Natural killer cell (primary cell): ENCODE measurements at regions not wholly inside any gene's neighbourhood (a gene's known extent, or its start where the extent isn't known, plus 50 kb on each side); places are given as distances from the start of the nearest gene placed in this dataset.

Source experiments
- ATAC-seq, 3 donors: fragments of 150-1000 bp in 2 of 3; fragments of 200-7000 bp in 1 of 3; cut with Tn5 transposase; 1 replicate in 1 of 3; 2 replicates in 2 of 3; pipeline ENCODE4 v1.10.0; 2021; ENCODE audit warnings: mild to moderate bottlenecking in 2 of 3, moderate library complexity in 2 of 3
- DNase-seq, 2 donors: peaks; one replicate each; pipeline versions ENCODE4 v3.0.0 to v3.0.0-alpha.2; 2013 to 2021; ENCODE audit warnings: mixed read lengths in 1 of 2
- H3K27ac ChIP-seq: one replicate; pipeline ENCODE4 v1.5.1; 2013; ENCODE audit warnings: mild to moderate bottlenecking, low read length
- H3K27me3 ChIP-seq: one replicate; pipeline ENCODE4 v1.6.1; 2013; ENCODE audit warnings: low read length; ENCODE audit not compliant: control insufficient read depth, insufficient read depth
- H3K36me3 ChIP-seq: one replicate; pipeline ENCODE4 v1.6.1; 2013; ENCODE audit warnings: low read length; ENCODE audit not compliant: control insufficient read depth, insufficient read depth
- H3K4me1 ChIP-seq: one replicate; pipeline ENCODE4 v1.6.1; 2013; ENCODE audit warnings: low read length; ENCODE audit not compliant: control insufficient read depth, insufficient read depth
- H3K4me3 ChIP-seq: one replicate; pipeline ENCODE4 v1.5.1; 2013; ENCODE audit warnings: low read length
- H3K9me3 ChIP-seq: one replicate; pipeline ENCODE4 v1.6.1; 2013; ENCODE audit warnings: low read length; ENCODE audit not compliant: control insufficient read depth, insufficient read depth
- H3K27ac Mint-ChIP-seq, 2 donors: one replicate each; pipeline ENCODE4 v1.8.0; 2022; ENCODE audit warnings: mild to moderate bottlenecking in 2 of 2, mixed read lengths in 2 of 2, moderate library complexity in 1 of 2
- H3K27me3 Mint-ChIP-seq, 2 donors: one replicate each; pipeline ENCODE4 v1.8.0; 2022; ENCODE audit warnings: low read depth in 2 of 2, mixed read lengths in 2 of 2
- H3K36me3 Mint-ChIP-seq: one replicate; pipeline ENCODE4 v1.8.0; 2022; ENCODE audit warnings: mixed read lengths
- H3K4me1 Mint-ChIP-seq, 2 donors: one replicate each; pipeline ENCODE4 v1.8.0; 2022; ENCODE audit warnings: mixed read lengths in 2 of 2
- H3K4me3 Mint-ChIP-seq: one replicate; pipeline ENCODE4 v1.8.0; 2022; ENCODE audit warnings: mild to moderate bottlenecking, moderate library complexity, mixed read lengths
- H3K9me3 Mint-ChIP-seq, 2 donors: one replicate each; pipeline ENCODE4 v1.8.0; 2022; ENCODE audit warnings: mixed read lengths in 2 of 2
- WGBS: methylation state at CpG from one replicate; pipeline ENCODE4 v1.1.7; 2013; ENCODE audit warnings: missing lambda C conversion rate; ENCODE audit not compliant: insufficient coverage; 5-methylcytosine and 5-hydroxymethylcytosine counted together
- intact Hi-C: fragments of 100-400 bp; cut with micrococcal nuclease; formaldehyde crosslinking; loops from one replicate; pipeline ENCODE4 v1.14.2; 2022
- TF ChIP-seq, protein P1 (sequence below): fragments of 200-600 bp; IDR thresholded peaks from one replicate; pipeline ENCODE4 v1.8.0; 2022; ENCODE audit warnings: antibody characterized with exemption

DNA sequence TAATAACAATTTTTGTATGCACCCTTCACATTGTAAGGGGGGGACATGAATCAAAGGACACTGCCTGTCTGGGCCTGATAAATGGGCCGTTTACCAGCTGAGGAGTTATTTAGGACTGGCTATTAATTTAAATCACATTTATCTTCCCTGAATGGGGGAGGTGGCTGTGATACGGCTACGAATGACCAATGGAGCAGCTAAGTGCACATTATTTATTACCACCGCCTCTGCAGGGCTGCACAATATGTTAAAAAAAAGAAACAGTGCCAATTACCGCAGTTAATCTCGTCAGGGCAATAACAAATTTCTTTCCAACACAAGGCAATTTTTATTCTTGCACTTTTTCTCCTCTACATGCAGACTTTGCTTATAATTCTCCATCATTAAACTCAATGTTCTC is 318.4 kb downstream of the IRX2 start:
- Mint-ChIP-seq H3K4me1 (no peaks in the 10 kb centered on the region), H3K36me3 (no peaks in the 10 kb centered on the region), H3K4me3 (no peak overlapping the region), H3K27ac (no peak overlapping the region), H3K9me3 (no peaks in the 10 kb centered on the region), H3K27me3 (no peaks in the 10 kb centered on the region)
- H3K9me3 ChIP-seq: no peaks in the 10 kb centered on the region
- intact Hi-C loops: no loop called here
- no peaks in the 10 kb centered on the region for H3K27me3 ChIP-seq
- no peaks in the 10 kb centered on the region for H3K36me3 ChIP-seq
- H3K4me3 ChIP-seq: no peak overlapping the region
- TF ChIP-seq, protein P1, sequence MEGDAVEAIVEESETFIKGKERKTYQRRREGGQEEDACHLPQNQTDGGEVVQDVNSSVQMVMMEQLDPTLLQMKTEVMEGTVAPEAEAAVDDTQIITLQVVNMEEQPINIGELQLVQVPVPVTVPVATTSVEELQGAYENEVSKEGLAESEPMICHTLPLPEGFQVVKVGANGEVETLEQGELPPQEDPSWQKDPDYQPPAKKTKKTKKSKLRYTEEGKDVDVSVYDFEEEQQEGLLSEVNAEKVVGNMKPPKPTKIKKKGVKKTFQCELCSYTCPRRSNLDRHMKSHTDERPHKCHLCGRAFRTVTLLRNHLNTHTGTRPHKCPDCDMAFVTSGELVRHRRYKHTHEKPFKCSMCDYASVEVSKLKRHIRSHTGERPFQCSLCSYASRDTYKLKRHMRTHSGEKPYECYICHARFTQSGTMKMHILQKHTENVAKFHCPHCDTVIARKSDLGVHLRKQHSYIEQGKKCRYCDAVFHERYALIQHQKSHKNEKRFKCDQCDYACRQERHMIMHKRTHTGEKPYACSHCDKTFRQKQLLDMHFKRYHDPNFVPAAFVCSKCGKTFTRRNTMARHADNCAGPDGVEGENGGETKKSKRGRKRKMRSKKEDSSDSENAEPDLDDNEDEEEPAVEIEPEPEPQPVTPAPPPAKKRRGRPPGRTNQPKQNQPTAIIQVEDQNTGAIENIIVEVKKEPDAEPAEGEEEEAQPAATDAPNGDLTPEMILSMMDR: no peak
- ATAC-seq (no peak), DNase-seq (no peak)
- H3K27ac ChIP-seq: no peak overlapping the region
- H3K4me1 ChIP-seq: no peaks in the 10 kb centered on the region
- 90% methylated on average over 6 of the region's 6 CpGs for WGBS

DNA sequence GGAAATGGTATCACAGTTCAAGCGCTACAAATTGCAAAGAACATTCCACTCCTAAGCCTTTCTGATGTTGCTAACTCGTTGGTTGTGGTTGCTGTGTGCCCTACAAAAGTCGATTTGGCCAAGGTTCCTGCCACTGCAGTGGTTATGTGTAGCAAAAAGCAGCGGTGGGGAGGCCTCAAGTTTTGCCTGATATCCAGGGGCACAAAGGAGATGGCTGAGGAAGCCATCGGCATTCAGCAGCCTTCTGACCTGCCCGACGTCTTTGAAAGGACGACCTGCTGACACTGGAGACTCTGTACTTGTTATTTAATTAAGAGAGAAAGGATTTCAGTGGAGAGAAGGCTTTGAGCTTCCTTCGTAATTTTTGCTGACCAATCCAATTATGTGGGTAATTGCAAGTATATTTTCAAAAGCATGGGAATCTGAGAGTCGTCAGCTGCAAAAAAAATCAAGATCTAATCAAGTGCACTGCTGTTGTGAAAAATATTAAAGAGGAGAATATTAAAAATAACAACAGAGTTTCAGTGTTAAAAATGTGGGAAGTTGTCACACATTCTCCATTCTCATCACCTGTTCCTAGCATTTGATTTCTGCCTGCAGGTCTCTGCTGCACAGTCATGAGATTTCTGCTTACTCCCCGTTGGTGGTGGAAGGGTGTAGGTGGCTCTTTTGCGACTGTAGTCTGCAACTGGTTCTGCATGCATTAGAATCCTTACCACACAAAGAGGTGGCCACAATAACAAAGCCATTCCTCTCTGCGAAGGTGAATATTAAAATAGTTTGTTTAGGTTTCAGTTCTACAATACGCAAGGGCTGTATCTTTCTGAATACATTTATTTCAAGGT is 319.2 kb downstream of the IRX2 start:
- Histone ChIP-seq H3K9me3 (no peaks in the 10 kb centered on the region), H3K27me3 (no peaks in the 10 kb centered on the region), H3K27ac (no peak overlapping the region), H3K4me1 (no peaks in the 10 kb centered on the region), H3K4me3 (no peak overlapping the region), H3K36me3 (no peaks in the 10 kb centered on the region)
- Mint-ChIP-seq H3K27me3 (no peaks in the 10 kb centered on the region), H3K4me3 (no peak overlapping the region), H3K4me1 (no peaks in the 10 kb centered on the region), H3K36me3 (no peaks in the 10 kb centered on the region), H3K27ac (no peak overlapping the region), H3K9me3 (no peaks in the 10 kb centered on the region)
- DNase-seq (no peak), ATAC-seq (no peak)
- 74% methylated on average over 10 of the region's 14 CpGs for WGBS
- intact Hi-C loops: no loop called here
- TF ChIP-seq, protein P1: no peak

DNA sequence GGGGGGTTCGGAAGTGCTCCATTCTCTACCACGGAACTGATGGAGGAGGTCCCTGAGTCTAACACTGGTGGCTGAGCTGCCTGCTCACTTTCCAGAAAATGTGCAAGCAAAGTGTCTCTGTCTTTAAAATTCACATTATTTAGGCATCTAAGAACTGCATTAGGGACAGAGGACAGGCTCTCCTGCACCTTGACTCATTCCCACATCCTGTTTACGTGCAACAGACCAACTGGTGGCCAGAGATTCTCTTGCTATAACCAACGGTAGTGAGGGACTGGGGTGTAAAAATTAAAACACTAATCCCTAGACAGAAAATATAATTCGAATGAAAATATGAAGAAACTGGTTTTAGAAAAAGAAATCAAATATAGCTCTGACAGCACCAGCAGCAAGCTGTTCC is 320.9 kb downstream of the IRX2 start:
- TF ChIP-seq, protein P1: no peak
- Mint-ChIP-seq H3K4me3 (no peak overlapping the region), H3K36me3 (no peaks in the 10 kb centered on the region), H3K4me1 (no peaks in the 10 kb centered on the region), H3K27ac (no peak overlapping the region), H3K27me3 (no peaks in the 10 kb centered on the region), H3K9me3 (no peaks in the 10 kb centered on the region)
- no peak overlapping the region for H3K4me3 ChIP-seq
- no peaks in the 10 kb centered on the region for H3K9me3 ChIP-seq
- no peaks in the 10 kb centered on the region for H3K4me1 ChIP-seq
- ATAC-seq (no peak), DNase-seq (no peak)
- H3K27ac ChIP-seq: no peak overlapping the region
- intact Hi-C loops: no loop called here
- no peaks in the 10 kb centered on the region for H3K36me3 ChIP-seq
- WGBS: 90% methylated on average over 2 of the region's 5 CpGs
- no peaks in the 10 kb centered on the region for H3K27me3 ChIP-seq

DNA sequence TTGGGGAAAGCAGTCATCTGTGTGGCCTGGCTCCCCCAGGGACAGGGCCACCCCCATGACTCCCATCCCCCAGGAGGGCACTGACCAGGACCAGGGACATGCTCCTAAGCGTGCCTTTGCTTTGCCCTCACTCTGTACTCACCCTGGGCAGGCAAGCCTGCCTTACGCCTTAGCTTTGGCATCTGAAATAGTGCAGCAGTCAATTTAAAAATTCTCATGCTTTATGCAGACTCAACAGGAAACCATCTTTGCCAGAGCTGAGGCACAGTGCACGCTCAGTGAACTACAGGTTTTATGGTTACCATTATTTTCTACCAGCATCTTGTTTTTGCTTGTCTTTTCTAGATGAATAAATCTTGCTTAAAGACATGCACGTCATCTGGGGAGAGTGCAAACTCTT is 323.5 kb downstream of the IRX2 start:
- TF ChIP-seq, protein P1: no peak
- H3K4me3 ChIP-seq: no peak overlapping the region
- no peaks in the 10 kb centered on the region for H3K36me3 ChIP-seq
- DNase-seq: no peak
- H3K27me3 ChIP-seq: no peaks in the 10 kb centered on the region
- H3K4me1 Mint-ChIP-seq: no peaks in the 10 kb centered on the region
- 85% methylated on average over 4 of the region's 4 CpGs for WGBS
- ATAC-seq: no peak
- no peak overlapping the region for H3K27ac ChIP-seq
- H3K9me3 ChIP-seq: no peaks in the 10 kb centered on the region
- no peaks in the 10 kb centered on the region for H3K27me3 Mint-ChIP-seq
- intact Hi-C loops: no loop called here
- no peak overlapping the region for H3K27ac Mint-ChIP-seq
- H3K9me3 Mint-ChIP-seq: peaks cover 0 to 3% of the 10 kb centered on the region in 2 donors
- no peak overlapping the region for H3K4me3 Mint-ChIP-seq
- H3K4me1 ChIP-seq: no peaks in the 10 kb centered on the region
- H3K36me3 Mint-ChIP-seq: no peaks in the 10 kb centered on the region
